Ammon's horn (tissue), 1 donor: ENCODE measurements at regions not wholly inside any gene's neighbourhood (a gene's known extent, or its start where the extent isn't known, plus 50 kb on each side); places are given as distances from the start of the nearest gene placed in this dataset.
A peak's percentile ranks its signal among the peaks of the same experiment; 100 is the strongest.

ENCODE experiments used
- DNase-seq: peaks from one replicate; pipeline ENCODE4 v3.0.0-alpha.2; 2016; ENCODE audit warnings: low spot score

DNA sequence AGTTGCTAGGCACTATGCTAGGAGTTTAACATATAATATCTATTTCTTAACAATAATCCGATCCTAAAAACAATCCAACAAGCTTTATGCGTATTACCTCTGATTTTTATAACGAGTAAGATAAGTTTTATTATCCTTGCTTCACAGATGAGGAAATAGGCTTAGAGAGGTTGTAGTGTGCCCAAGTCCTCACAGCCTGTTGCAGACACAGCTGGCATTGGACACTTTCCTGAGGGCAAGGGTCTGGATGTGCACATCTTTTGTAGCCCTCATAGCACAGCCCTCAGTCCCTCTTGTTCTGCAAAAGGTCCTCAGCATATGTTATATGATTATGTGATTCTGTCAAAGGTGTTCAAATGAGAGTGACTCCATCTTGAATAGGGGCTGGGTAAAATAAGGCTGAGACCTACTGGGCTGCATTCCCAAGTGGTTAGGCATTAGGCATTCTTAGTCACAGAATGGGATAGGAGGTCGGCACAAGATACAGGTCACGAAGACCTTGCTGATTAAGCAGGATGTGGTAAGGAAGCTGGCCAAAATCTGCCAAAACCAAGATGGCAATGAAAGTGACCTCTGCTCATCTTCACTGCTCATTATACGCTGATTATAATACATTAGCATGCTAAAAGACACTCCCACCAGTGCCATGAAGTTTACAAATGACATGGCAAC is 75.7 kb upstream of the F3 start:
- no peak for DNase-seq

DNA sequence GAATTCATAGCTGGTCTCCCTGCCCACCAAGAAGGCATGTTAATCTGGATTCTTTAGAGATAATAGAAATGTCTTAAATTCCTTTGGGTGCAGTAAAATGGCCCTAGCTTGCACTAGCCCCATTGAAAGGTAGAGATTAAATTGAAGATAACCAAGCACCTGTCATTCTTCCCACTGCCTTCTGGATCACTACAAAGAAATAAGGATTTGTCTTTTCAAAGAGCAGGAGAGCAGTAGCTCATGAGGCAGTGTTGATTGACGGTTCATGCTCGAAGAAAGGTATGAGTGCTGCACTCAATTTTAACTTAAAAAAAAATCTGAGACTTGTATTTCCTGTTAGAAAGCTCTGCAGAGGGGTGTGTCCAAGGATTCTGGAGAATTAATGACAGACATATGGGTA is 74.9 kb upstream of the F3 start:
- no peak for DNase-seq

DNA sequence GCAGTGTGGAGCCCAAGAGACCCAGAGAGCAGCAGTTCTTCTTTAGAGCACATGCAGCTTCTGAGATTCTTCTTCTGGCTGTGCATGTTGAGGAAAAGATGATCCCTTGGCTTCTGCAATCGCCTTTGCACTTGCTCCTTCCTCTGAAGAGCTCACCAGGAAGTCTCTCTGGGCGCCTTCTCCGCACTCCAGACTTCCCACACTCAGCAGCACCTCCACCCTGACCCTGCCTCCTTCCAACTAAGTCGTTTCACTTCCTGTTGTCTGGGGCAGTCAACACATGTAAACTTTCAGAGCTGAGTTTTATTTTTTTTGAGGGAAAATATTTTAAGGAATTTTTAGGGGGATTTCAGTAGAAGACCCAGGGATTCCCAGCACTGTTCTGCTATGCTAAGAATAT is 73.4 kb upstream of the F3 start:
- peak; percentile 38 for DNase-seq

DNA sequence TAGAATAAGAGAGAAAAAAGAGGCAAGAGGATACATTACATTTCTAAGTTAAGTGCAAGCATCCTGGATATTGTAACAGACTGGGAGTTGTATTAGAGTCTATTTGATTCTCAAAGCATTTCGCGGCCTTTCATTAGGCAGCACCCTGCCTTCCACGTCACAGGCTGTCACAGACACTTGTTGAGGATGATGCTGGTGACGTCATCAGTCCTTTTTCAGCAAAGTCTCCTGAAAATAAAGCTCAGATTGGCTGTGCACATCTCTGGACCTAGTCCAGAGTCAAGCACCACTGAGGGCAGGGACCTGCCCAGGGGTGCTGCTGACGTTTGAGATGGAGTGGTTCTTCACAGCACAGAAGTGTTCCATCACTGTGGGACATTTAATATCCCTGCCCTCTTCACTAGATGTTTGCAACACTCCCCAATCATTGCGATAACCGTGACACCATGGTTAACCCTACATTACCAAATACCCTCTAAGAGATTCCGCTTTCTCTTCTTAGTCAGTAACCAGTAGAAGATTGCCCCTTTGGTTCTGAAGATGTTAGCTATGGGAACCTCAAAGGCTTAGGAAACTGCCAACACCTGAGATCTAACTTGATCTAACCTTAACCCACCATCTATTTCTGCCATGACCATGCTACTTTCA is 72.7 kb upstream of the F3 start:
- no peak for DNase-seq

DNA sequence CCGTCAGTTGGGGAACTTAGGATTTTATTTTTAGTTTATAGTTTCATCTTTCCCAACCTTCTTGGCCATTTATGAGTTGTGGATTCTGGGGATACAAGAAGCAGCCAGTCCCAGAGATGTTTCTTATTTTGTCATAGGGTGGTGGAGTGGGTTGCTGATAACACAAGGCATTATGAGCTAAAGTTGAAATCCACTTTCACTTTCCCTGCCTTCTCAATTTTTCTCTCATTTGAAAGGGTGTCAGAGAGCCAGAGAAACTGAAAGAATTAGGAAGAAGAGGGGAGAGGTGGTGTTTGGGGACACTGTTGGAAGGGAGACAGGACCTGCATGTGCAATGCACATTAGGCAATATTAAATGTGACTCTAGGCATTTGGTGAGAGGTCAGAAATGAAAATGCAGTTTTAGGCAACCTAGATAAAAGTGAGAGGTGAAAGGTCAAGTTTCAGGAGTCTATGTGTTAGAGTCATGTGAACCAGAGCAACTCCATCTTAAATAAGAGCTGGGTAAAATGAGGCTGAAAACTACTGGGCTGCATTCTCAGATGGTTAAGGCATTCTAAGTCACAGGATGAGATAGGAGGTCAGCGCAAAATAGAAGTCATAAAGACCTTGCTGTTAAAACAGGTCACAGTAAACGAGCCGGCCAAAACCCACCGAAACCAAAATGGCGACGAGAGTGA is 71.1 kb upstream of the F3 start:
- DNase-seq: no peak

DNA sequence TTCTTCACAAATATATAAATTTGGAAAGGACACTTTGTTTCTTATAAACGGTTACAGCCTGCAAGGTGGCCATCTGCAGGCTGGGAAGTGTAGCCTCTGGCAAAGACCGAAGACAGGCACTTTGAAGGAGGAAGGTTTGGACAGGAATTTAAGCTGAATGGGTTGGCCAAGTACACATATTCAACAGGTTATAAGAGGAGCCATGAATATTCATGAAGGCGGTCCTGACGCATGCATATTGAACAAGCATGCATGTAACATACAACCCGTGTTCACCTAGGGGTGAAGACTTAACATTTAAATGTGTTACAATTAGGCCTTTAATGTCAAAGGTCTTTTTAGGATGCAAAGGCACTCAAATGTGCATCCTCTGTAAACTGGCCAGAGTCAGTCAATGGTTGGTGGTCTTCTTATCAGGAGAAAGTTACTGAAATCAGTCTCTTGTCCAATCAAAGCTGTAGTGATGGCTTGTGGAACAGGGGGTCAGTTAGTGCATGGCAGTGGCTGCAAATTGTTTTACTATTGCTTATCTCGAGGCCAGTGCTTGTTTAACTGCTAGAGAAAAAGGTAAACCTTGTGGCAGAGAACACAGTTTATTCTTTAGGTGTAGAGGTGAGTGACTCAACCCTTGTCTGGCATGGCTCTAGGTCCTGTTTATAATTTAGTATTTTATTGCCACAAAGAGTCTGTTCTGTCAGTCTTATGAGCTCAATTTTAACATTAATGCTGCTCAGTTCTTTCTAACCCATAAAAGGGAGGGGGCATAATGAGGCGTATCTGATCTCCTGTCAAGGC is 70.3 kb upstream of the F3 start:
- no peak for DNase-seq

DNA sequence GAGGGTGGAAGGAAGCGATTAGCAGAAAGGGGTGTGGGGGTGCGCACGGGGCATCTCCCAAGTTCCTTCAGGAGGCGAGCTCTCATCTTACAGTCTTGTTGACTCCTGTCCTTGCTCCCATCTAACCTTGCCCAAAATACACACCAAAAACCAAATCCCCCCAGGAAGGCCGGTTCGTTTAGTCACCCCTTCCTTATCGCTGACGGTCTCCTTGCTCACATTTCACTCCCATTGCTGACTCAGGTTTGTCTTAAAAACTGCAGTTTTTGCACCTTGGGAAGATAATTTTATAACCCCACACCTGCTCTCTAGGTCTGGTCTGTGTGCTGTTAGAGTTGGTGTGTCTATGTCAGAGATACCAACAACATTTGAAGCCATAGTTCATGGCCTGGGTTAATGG is 68.1 kb upstream of the F3 start:
- DNase-seq: no peak

DNA sequence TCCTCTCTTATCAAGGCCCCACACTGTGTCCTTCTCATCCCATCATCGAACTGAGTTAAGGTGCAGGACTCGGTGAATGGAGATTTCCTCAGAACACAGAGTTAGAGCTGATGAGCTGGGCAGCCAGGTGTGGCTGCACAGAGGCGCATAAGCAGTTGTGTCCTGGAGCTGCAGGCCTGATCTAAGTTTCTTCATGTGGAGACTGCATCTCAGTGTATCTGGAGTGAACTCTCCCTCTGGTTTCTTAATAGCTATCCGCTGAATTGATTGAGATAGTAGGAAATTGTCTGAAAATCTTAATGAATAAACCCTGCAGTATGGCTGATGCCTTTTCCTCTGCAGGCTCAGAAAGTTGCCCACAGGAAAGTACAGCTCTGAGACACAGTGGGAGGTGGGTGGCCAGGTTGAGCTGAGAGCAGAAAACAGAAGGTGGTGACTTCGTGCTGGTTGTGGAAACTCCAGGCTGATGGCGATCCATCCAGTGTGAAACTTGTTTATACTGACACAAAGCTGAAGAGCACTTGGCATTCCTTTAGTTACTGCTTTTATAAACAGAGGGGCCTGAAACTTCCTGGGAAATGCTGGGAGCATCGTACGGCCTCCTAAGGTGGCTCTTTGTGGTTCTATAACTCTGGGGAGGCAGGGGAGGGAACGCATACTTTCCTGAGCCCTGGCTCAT is 67.4 kb upstream of the F3 start:
- no peak for DNase-seq

DNA sequence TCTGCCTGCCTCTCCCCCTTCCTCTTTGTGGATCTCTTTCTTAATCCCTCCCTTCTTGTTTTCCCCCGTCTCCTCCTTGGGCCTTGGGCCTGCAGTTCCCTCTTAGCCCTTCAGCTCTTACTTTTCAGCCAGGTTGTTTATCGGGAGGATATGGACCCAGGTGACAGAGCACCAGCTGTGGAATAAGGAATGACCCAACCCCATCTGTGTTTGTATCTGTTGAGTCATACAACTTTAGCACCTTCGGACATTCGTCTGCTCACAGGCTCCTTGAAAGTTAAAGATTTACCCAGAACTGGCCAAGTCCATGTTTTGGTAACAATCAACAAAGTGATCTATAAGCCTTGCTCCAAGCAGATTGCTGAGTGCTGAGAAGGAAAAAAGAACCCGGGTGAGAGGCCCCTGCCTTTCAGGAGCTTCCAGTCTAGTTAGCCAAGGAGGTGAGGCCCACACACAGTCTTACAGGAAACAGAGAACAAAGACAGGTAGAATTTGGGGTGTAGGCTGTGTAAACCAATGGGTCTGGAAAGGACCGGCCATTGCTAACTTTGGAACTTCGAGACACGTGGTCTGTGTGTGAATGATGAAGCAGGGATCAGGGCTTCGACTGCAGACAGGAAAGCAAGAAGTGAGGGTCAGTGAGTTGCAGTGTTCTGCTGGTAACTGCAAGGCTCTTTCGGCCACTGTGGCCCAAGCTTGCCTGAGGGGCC is 66.7 kb upstream of the F3 start:
- DNase-seq: no peak

DNA sequence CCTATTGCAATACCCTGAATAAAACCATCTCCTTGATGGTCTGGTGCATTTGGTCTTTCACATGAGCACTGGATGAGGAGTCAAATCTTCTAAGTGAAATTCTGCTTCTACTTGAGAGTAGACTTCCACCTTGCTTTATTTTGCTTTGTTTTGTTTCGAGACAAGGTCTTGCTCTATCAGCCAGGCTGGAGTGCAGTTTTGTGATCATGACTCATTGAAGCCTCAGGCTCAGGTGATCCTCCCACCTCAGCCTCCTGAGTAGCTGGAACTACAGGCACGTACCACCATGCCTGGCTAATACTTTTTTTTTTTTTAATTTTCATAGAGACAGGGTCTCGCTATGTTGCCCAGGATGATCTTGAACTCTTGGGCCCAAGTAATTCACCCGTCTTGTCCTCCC is 65.8 kb upstream of the F3 start:
- DNase-seq: no peak

DNA sequence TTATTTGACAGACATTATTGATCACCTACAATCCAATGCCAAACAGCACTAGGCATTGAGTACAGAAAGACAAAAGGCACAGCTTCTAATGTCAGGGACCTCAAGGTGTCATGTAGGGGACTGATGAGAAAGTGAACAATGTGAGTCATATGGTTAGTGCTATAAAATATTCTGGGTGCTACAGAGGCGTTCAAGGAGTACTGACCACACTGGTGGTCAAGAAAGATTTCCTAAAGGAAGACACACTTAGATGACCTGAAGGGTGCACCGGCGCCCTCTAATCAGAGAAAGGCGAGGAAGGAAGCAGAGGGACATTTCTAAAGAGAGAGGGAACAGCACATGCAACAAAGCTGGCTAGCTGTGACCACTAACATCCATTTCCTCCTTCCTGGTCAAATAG is 64.9 kb upstream of the F3 start:
- DNase-seq: no peak

DNA sequence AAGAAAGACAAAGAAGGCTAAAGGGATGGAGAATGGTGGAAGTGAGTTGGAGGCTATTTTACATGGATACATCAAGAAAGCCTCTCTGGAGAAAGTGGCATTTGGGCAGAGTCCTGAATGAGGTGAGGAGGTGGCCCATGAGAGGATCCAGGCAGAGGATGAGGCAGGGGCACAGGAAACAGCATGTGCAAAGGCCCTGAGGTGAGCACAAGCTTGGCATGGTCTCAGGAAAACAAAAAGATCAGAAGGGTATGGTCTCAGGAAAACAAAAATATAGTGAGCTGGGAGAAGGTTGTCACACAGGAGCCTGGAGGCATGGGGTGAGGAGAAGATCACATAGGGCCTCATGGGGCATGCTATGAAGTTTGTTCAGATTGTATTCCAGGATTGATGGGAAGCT is 62.1 kb upstream of the F3 start:
- no peak for DNase-seq

DNA sequence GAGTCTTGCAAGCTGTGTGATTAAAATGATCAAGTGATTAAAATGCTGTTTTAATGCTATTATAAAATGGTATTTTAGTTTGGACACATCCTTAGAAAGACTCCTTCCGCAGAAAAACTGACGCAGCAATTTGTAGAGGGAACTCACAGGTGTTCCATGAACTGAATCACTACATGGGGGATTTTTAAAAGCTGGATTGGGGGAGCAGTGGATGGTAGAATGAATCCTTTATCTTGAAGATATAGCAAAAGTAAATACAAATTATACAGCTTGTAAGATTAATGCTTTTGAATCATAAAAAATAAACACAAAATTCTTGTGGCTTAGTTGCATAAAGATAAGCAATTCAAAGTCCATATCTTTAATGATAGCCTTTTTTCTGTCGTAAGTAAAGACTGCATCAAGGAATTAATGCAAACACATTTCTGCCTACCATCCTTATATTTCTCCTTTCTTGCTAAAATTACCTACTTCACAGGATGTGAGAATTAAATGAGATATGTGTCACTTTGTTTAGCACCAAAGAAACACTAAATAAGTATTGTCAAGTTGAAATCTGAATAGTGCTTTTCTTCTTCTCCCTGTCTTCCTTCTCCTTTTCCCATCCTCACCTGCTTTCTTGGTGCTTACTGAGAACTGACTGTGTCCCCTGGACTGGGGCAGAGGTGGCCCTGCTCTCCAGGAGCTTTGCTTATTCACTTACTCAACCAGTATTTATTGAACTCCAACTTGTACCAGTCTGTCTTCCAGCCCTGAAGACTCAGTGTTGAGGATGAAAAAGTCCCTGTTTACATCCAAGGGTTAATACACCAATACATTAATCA is 61.5 kb upstream of the F3 start:
- no peak for DNase-seq

DNA sequence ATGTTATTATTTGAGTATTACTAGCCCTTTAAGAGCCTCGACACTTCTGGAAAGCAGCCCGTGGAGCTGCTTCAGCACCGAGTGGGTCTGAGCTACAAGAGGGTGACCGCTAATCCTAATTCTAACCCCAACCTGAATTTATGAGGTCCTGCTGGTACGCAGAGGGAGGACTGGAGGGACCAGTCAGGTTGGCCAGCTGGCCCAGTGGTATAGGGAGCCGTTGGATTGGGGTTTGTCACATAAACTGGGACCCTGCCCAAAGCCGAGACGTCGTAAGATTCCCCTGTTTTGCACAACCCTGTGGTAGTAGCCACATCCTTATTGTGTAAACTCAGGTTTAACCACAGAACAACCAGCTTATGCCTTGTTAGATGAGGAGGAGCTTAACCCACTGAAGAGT is 60.8 kb upstream of the F3 start:
- no peak for DNase-seq

DNA sequence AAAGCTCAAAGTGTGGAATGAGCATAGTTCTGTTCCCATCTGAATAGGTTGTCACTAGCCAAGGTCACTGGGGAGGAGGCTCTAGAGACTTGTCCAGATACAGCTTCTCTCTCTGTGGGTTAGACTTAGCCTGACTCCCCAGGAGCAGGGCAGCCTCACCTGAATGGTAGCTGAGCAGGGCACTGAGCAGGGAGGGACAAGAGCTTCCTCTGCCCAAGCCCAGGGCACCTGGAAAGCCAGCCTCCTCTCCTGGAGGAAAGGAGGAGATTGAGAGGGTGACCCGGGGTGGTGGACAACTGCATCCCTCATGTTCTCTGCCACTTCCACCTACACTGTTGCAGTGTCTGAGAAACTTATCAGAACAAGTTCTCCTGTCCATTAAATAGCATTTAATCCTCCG is 59.0 kb upstream of the F3 start:
- DNase-seq: no peak

DNA sequence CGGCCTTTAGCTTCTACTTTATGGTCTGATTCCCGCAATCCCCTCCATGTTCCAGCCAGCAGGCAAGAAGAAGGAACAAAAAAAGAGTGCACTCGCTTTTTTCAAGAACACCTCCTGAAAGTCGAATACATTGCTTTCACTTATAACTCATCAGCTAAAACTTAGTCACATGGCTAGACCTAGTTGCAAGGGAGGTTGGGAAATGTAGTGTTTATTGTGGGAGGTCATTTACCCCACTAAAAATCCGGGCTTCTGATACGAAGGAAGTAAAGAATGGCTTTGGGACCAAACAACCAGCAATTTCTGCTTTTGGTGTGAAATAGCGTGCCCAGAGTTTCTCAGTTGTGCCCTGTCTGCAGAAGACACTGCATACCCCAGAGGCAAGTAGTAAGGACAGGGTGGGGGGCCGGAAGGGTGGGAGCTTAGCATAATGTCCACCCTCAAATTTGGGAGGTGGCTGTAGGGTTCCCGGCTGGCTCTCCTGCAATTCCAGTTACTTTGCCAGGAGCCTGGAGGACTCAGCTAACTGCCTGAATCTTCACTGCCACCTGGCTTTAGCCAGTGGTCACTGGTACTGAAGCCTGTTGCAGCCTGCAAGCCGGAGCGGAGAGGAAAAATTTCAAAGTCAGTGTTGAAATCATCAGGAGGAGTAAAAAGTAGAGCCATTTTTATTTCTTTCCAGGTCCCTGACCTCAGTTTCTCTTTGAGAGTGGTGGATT is 57.7 kb upstream of the F3 start:
- peak; percentile 58 for DNase-seq

DNA sequence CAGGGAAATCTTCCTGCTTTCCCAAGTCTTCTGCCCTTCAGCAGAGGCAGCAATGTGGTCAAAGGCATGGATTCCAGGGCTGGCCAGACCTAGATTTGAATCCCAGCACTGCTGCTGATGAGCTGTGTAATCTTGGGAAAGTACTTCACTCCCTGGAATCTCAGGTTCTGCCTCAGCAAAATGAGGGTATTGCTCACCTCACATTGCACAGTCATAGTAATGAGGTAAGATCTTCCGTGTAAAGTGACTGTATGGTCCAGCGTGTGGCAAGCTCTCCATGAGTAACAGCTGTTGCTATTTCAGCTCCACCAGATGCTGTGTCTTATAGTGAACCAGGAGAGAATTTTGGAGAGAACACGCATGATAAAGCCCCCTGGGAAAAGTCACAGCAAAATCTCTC is 56.1 kb upstream of the F3 start:
- no peak for DNase-seq

DNA sequence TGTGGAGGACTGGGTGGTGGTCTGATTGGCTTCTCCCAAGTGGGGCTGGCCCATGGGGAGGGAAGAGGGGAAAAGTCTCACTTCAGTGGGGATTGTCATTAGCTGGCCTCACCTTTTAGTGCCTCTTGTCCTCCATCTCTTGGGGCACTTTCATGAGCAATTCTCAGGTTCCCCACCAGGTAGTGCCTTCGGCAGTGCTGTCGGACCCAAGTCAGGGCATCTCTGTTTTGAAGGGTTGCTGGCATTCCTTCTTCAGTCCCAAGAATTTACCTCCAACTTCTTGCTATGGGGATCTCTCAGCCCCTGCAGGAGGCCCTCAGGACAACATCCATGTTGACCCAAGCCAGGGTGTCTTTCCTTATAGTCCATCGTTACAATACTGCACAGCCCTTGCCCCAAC is 54.7 kb upstream of the F3 start:
- DNase-seq: no peak

DNA sequence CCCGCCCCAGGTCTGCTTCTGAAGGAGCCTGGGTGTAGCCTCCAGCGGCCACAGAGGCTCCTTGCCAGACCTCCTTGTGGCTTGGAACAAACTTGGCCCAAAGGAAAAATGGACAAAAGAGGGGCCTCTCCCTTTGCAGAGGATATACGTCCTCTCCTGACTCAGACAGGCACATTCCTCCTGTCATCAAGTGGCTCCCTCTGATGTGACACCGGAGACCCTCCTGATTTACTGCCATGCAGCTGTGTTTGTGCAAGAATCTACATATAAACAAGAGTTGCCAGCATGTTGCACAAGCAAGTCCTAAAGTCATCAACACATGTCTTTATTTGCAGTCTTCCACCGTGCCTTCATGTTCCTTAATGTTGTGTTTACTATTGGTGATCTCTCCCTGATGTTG is 54.1 kb upstream of the F3 start:
- DNase-seq: no peak

DNA sequence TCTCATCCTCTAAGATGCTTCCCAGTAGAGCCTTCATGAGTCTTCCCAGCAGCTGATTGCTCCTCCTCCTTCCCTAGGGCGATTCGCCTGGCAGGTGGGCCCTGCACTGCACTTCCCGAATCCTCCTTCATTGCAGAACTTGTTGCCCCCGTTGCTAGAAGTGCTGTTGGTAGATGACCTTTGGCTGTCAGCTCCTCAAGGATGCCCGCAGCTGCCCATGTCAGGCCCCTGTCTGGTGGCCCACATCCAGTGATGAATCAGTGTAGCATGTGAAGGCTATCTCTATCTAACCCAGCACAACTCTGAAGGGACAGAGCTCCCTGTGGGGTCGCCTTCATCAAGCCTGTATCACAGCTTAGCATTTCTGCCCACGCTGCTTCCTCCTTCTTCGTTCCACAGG is 52.1 kb upstream of the F3 start:
- no peak for DNase-seq
